IMR-90 (cell line): ENCODE measurements at regions not wholly inside any gene's neighbourhood (a gene's known extent, or its start where the extent isn't known, plus 50 kb on each side); places are given as distances from the start of the nearest gene placed in this dataset.

Source experiments
- ATAC-seq: fragments of 200-7000 bp; cut with Tn5 transposase; 2 replicates; pipeline ENCODE4 v1.9.1; 2020; ENCODE audit warnings: low read depth, mild to moderate bottlenecking, moderate library complexity
- BruUV-seq: library from RNA; stranded (reverse); fragments of 400-500 nt; replicated peaks from 2 replicates; lab custom pipeline; 2021; lab: Mats Ljungman, UMichigan
- CTCF ChIA-PET: fragments of 300-600 bp; formaldehyde crosslinking; extraction: SDS; loops from one replicate; lab custom pipeline; 2021; ENCODE audit warnings: antibody characterized with exemption; lab: Yijun Ruan, JAX
- POLR2A ChIA-PET: fragments of 300-600 bp; sonication (Branson Sonifier 250); formaldehyde crosslinking; loops from one replicate; lab custom pipeline; 2022; ENCODE audit warnings: antibody characterized with exemption; ENCODE audit not compliant: unreplicated experiment; lab: Charles Lee
- DNase-seq: peaks from one replicate; pipeline ENCODE4 v3.0.0; 2013
- H2AFZ ChIP-seq: replicated peaks from 2 replicates; pipeline ENCODE3; 2013; ENCODE audit warnings: low read length, mild to moderate bottlenecking; ENCODE audit not compliant: poor library complexity
- H2AK5ac ChIP-seq: 2 replicates; pipeline ENCODE4 v1.6.1; 2013; ENCODE audit warnings: low read depth, low read length, inconsistent platforms
- H2AK9ac ChIP-seq: replicated peaks from 2 replicates; pipeline ENCODE3; 2013; ENCODE audit warnings: mild to moderate bottlenecking, low read depth, low read length, moderate library complexity; ENCODE audit not compliant: poor library complexity
- H2BK120ac ChIP-seq: 2 replicates; pipeline ENCODE4 v1.6.1; 2013; ENCODE audit warnings: low read depth, low read length, inconsistent platforms
- H2BK15ac ChIP-seq: 3 replicates; pipeline ENCODE4 v1.6.1; 2013; ENCODE audit warnings: low read depth, low read length, inconsistent platforms
- H2BK20ac ChIP-seq: 2 replicates; pipeline ENCODE4 v1.6.1; 2013; ENCODE audit warnings: low read depth, mild to moderate bottlenecking, inconsistent platforms, low read length, moderate library complexity
- H2BK5ac ChIP-seq: 2 replicates; pipeline ENCODE4 v1.6.1; 2013; ENCODE audit warnings: mild to moderate bottlenecking, low read depth, low read length, inconsistent platforms; ENCODE audit not compliant: poor library complexity, severe bottlenecking
- H3K14ac ChIP-seq: replicated peaks from 2 replicates; pipeline ENCODE4 v1.6.1; 2013; ENCODE audit warnings: low read depth, low read length, inconsistent platforms
- H3K18ac ChIP-seq: 2 replicates; pipeline ENCODE4 v1.6.1; 2013; ENCODE audit warnings: low read depth, low read length, control low read depth
- H3K23ac ChIP-seq: 2 replicates; pipeline ENCODE4 v1.6.1; 2013; ENCODE audit warnings: low read depth, low read length, inconsistent platforms
- H3K27ac ChIP-seq: 2 replicates; pipeline ENCODE4 v1.5.1; 2013; ENCODE audit warnings: mild to moderate bottlenecking, control low read depth, low read length; ENCODE audit not compliant: insufficient read depth
- H3K27me3 ChIP-seq: 2 replicates; pipeline ENCODE4 v1.6.1; 2013; ENCODE audit warnings: low read length; ENCODE audit not compliant: control insufficient read depth, insufficient read depth
- H3K36me3 ChIP-seq: 2 replicates; pipeline ENCODE4 v1.6.1; 2013; ENCODE audit warnings: low read length, mixed read lengths; ENCODE audit not compliant: control insufficient read depth, insufficient read depth
- H3K4ac ChIP-seq: 2 replicates; pipeline ENCODE4 v1.6.1; 2013; ENCODE audit warnings: low read depth, low read length, inconsistent platforms
- H3K4me1 ChIP-seq: 2 replicates; pipeline ENCODE4 v1.6.1; 2013; ENCODE audit warnings: low read length, mixed read lengths; ENCODE audit not compliant: control insufficient read depth, insufficient read depth
- H3K4me2 ChIP-seq: 2 replicates; pipeline ENCODE4 v1.6.1; 2013; ENCODE audit warnings: low read depth, mild to moderate bottlenecking, control low read depth, low read length, moderate library complexity
- H3K4me3 ChIP-seq: 2 replicates; pipeline ENCODE4 v1.5.1; 2013; ENCODE audit warnings: low read depth, mild to moderate bottlenecking, control low read depth, low read length, moderate library complexity; ENCODE audit not compliant: insufficient read depth
- H3K56ac ChIP-seq: 2 replicates; pipeline ENCODE4 v1.6.1; 2013; ENCODE audit warnings: low read length, inconsistent platforms; ENCODE audit not compliant: insufficient read depth; ENCODE audit errors: extremely low read depth
- H3K79me1 ChIP-seq, 2 experiments: 2 replicates each; pipeline ENCODE4 v1.6.1; 2013; ENCODE audit warnings: low read length in 2 of 2, inconsistent platforms in 1 of 2, low read depth in 1 of 2
- H3K9ac ChIP-seq: 2 replicates; pipeline ENCODE4 v1.6.1; 2013; ENCODE audit warnings: low read depth, low read length, control low read depth
- H3K9me1 ChIP-seq: 2 replicates; pipeline ENCODE4 v1.6.1; 2013; ENCODE audit warnings: low read length, inconsistent platforms; ENCODE audit not compliant: insufficient read depth
- H3K9me3 ChIP-seq: 2 replicates; pipeline ENCODE4 v1.6.1; 2013; ENCODE audit warnings: low read length; ENCODE audit not compliant: control insufficient read depth, insufficient read depth
- H4K20me1 ChIP-seq: 2 replicates; pipeline ENCODE4 v1.6.1; 2013; ENCODE audit warnings: low read length, inconsistent platforms; ENCODE audit not compliant: insufficient read depth
- H4K5ac ChIP-seq: 2 replicates; pipeline ENCODE4 v1.6.1; 2013; ENCODE audit warnings: mild to moderate bottlenecking, low read depth, low read length, control low read depth
- H4K8ac ChIP-seq, 2 experiments: 2 replicates each; pipeline ENCODE4 v1.6.1; 2013; ENCODE audit warnings: low read depth in 2 of 2, low read length in 2 of 2, control low read depth in 1 of 2, inconsistent platforms in 1 of 2
- H4K91ac ChIP-seq: 2 replicates; pipeline ENCODE4 v1.6.1; 2013; ENCODE audit warnings: low read depth, low read length, inconsistent platforms; ENCODE audit not compliant: insufficient read depth
- BHLHE40 ChIP-seq: fragments of 150-350 bp; IDR thresholded peaks from 2 replicates; pipeline ENCODE4 v1.6.1; 2016; ENCODE audit warnings: mild to moderate bottlenecking, low read depth, low read length
- CTCF ChIP-seq: conservative IDR thresholded peaks from 2 replicates; pipeline ENCODE4 v1.5.1; 2012; ENCODE audit warnings: mild to moderate bottlenecking, low read depth, low read length, improper control_type of control experiment
- MAFK ChIP-seq: IDR thresholded peaks from 2 replicates; pipeline ENCODE4 v1.6.1; 2012; ENCODE audit warnings: low read depth, low read length, improper control_type of control experiment
- MXI1 ChIP-seq: IDR thresholded peaks from 2 replicates; pipeline ENCODE4 v1.6.1; 2012; ENCODE audit warnings: low read depth, mild to moderate bottlenecking, low read length, moderate library complexity, borderline replicate concordance
- NFE2L2 ChIP-seq: fragments of 150-350 bp; IDR thresholded peaks from 2 replicates; pipeline ENCODE4 v1.6.1; 2016; ENCODE audit warnings: low read depth, mild to moderate bottlenecking, low read length
- POLR2A ChIP-seq: IDR thresholded peaks from 2 replicates; pipeline ENCODE4 v1.6.1; 2012; ENCODE audit warnings: mild to moderate bottlenecking, low read depth, low read length
- RAD21 ChIP-seq: IDR thresholded peaks from 2 replicates; pipeline ENCODE4 v1.6.1; 2012; ENCODE audit warnings: low read length, improper control_type of control experiment
- RCOR1 ChIP-seq: IDR thresholded peaks from 2 replicates; pipeline ENCODE4 v1.6.1; 2012; ENCODE audit warnings: mild to moderate bottlenecking, low read length, improper control_type of control experiment; ENCODE audit not compliant: insufficient replicate concordance
- RFX5 ChIP-seq: IDR thresholded peaks from 2 replicates; pipeline ENCODE4 v1.8.0; 2012; ENCODE audit warnings: low read depth, mild to moderate bottlenecking, low read length, moderate library complexity
- SMC3 ChIP-seq: fragments of 150-350 bp; IDR thresholded peaks from 2 replicates; pipeline ENCODE4 v1.6.1; 2016; ENCODE audit warnings: low read depth, mild to moderate bottlenecking, antibody characterized with exemption, low read length, moderate library complexity
- USF2 ChIP-seq: fragments of 150-350 bp; IDR thresholded peaks from 2 replicates; pipeline ENCODE4 v1.6.1; 2017; ENCODE audit warnings: mild to moderate bottlenecking, antibody characterized with exemption, low read length, low read depth
- WGBS, 2 experiments: methylation state at CpG; one replicate each; pipeline versions ENCODE4 v1.1.5 to v1.1.7; 2013; ENCODE audit warnings: missing lambda C conversion rate in 2 of 2; ENCODE audit not compliant: insufficient read length in 1 of 2; ENCODE audit errors: extremely low coverage in 2 of 2; 5-methylcytosine and 5-hydroxymethylcytosine counted together
- dilution Hi-C: fragments of 300-500 bp; cut with HindIII; formaldehyde crosslinking; loops from one replicate; pipeline ENCODE4 v1.14.3; 2018; ENCODE audit warnings: low sequenced_read_pairs; ENCODE audit not compliant: unreplicated experiment
- in situ Hi-C: fragments of 300-500 bp; cut with MboI; formaldehyde crosslinking; loops from 3 replicates; pipeline ENCODE4 v1.14.3; 2019; ENCODE audit warnings: low sequenced_read_pairs, inconsistent platforms, mixed read lengths
- intact Hi-C: fragments of 100-400 bp; cut with micrococcal nuclease; formaldehyde crosslinking; loops from 2 replicates; pipeline ENCODE4 v1.10.0; 2022

GRCh38 chr9:82829818-82830217 is 233.1 kb downstream of the RASEF start:
- no peaks in the 10 kb centered on the region for H4K20me1 ChIP-seq
- H3K18ac ChIP-seq = no peak overlapping the region
- dilution Hi-C loops (no loop called here), in situ Hi-C loops (no loop called here), intact Hi-C loops (no loop called here)
- no peak overlapping the region for H2AK5ac ChIP-seq
- TF ChIP-seq SMC3 (no peak), RAD21 (no peak), USF2 (no peak), MAFK (no peak), RFX5 (no peak), NFE2L2 (no peak), POLR2A (no peak), MXI1 (no peak), RCOR1 (no peak), CTCF (no peak), BHLHE40 (no peak)
- H2BK15ac ChIP-seq = no peak overlapping the region
- no peak for DNase-seq
- H3K56ac ChIP-seq = no peak overlapping the region
- no peak overlapping the region for H2BK5ac ChIP-seq
- H4K8ac ChIP-seq = no peak overlapping the region
- no peak overlapping the region for H3K27ac ChIP-seq
- ATAC-seq = no peak
- no peak overlapping the region for H4K91ac ChIP-seq
- no peak overlapping the region for H2AK9ac ChIP-seq
- no peak overlapping the region for H3K23ac ChIP-seq
- no peak overlapping the region for H3K9ac ChIP-seq
- H3K36me3 ChIP-seq = no peaks in the 10 kb centered on the region
- no peaks in the 10 kb centered on the region for H3K27me3 ChIP-seq
- H3K9me1 ChIP-seq = no peaks in the 10 kb centered on the region
- H3K4me1 ChIP-seq = no peaks in the 10 kb centered on the region
- no peak overlapping the region for H3K14ac ChIP-seq
- WGBS, 2 experiments = no CpG with 5 or more reads among the region's 4 CpGs
- CTCF ChIA-PET = no interaction called here
- no peak overlapping the region for H2AFZ ChIP-seq
- no peak overlapping the region for H2BK120ac ChIP-seq
- POLR2A ChIA-PET = no interaction called here
- no TSS peak for BruUV-seq
- H3K4me3 ChIP-seq = no peak overlapping the region
- no peaks in the 10 kb centered on the region for H3K9me3 ChIP-seq
- H4K5ac ChIP-seq = no peak overlapping the region
- H3K4ac ChIP-seq = no peak overlapping the region
- H2BK20ac ChIP-seq = no peak overlapping the region
- no peak overlapping the region for H3K4me2 ChIP-seq
- no peaks in the 10 kb centered on the region for H3K79me1 ChIP-seq
